Peyer's patch (tissue), 4 donors: ENCODE measurements at regions not wholly inside any gene's neighbourhood (a gene's known extent, or its start where the extent isn't known, plus 50 kb on each side); places are given as distances from the start of the nearest gene placed in this dataset.

Experiments used
- POLR2A ChIP-seq, 2 donors: fragments of 450-650 bp; IDR thresholded peaks; one replicate each; pipeline ENCODE4 v1.5.1; 2017; ENCODE audit warnings: antibody characterized with exemption in 2 of 2, mild to moderate bottlenecking in 2 of 2, moderate library complexity in 2 of 2
- TF ChIP-seq, protein P1 (sequence below), 6 experiments: fragments of 450-650 bp in 4 of 6; fragments of 200-600 bp in 2 of 6; sonication (generic) in 1 of 6; IDR thresholded peaks; one replicate each; pipeline ENCODE4 v1.5.1; 2017 to 2019; ENCODE audit warnings: antibody characterized with exemption in 6 of 6, mild to moderate bottlenecking in 3 of 6, moderate library complexity in 1 of 6

DNA sequence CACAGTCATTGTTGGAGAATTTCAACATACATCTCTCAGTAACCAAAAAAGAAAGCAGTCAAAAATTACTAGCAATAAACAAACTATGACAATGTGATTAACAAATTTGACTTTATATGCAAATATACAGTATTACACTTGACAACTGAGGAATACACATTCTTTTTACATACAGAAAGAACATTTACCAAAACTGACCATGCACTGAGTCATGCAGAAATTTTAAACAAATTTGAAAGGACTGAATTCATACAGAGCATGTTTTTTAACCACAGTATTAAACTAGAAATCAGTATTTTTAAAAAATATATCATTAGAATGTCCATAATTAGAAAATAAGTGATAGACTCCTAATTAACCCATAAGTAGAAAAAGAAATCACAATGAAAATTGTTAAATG is 420.1 kb downstream of the TBC1D4 start:
- no peak for TF ChIP-seq POLR2A (IDR thresholded peaks at IDR 0.05)
- TF ChIP-seq, protein P1, sequence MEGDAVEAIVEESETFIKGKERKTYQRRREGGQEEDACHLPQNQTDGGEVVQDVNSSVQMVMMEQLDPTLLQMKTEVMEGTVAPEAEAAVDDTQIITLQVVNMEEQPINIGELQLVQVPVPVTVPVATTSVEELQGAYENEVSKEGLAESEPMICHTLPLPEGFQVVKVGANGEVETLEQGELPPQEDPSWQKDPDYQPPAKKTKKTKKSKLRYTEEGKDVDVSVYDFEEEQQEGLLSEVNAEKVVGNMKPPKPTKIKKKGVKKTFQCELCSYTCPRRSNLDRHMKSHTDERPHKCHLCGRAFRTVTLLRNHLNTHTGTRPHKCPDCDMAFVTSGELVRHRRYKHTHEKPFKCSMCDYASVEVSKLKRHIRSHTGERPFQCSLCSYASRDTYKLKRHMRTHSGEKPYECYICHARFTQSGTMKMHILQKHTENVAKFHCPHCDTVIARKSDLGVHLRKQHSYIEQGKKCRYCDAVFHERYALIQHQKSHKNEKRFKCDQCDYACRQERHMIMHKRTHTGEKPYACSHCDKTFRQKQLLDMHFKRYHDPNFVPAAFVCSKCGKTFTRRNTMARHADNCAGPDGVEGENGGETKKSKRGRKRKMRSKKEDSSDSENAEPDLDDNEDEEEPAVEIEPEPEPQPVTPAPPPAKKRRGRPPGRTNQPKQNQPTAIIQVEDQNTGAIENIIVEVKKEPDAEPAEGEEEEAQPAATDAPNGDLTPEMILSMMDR (IDR thresholded peaks at IDR 0.05) = no peak
